GM21619 (cell line): ENCODE measurements at regions not wholly inside any gene's neighbourhood (a gene's known extent, or its start where the extent isn't known, plus 50 kb on each side); places are given as distances from the start of the nearest gene placed in this dataset.

ENCODE experiments used
- ATAC-seq: cut with Tn5 transposase; IDR thresholded peaks from one replicate; pipeline ENCODE4 v1.9.1; 2021; ENCODE audit not compliant: unreplicated experiment

DNA sequence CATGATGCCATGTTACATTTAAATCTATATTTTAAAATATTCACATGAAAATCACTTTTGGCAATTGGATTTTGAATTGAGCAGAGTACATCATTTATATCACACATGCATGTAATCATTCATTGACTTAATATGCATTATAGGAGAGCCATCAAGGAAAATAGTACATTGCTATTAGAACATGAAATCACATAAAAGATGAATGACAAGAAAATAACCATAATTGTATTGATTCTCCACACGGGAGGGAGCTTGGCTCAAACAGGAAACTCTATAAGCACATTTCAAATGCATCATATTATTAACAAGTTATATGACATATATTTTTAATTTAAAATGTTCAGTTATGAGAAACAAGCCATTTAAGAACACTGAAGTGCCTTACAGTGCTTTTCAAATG is 208.6 kb upstream of the PRR20A start:
- no peak for ATAC-seq

DNA sequence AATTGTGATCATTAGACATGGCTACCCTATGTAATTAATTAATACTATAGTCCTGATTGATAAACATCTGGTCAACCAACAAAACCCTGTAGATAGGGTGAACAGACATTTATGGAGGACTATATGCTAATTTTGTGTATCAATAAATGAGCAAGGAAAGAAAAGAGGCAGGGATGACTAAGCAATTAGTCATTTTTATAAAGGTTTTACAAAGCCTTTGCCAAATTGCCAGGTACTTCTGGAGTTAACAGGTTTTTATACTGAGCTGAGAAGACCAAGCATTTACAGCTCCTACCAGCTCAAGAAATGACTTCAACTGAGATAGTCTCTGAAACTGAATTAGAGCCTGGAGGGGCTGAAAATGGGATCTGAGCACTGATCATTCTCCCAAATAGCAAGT is 186.8 kb upstream of the PRR20A start:
- ATAC-seq = no peak

DNA sequence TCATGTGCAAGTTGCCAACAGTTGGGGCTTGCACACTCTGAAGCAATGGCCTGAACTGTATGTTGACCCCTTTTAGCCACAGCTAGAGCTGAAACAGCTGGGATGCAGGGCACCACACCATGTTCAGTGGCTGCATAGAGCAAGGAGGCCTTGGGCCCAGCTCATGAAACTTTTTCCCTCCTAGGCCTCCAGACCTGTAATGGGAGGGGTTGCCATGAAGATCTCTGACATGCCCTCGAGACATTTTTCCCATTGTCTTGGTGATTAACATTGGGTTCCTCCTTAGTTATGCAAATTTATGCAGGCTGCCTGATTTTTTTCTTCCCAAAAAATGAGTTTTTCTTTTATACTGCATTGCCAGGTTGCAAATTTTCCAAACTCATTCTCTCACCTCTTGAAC is 165.1 kb upstream of the PRR20A start:
- no peak for ATAC-seq

- ATAC-seq = no peak
Measured at GRCh38 chr13:56980856-56981255, 159.9 kb upstream of the PRR20A start.

GRCh38 chr13:56986121-56986520 is 154.6 kb upstream of the PRR20A start:
- ATAC-seq = no peak

- ATAC-seq = no peak
Measured at GRCh38 chr13:56988543-56988942, 152.2 kb upstream of the PRR20A start.

- no peak for ATAC-seq
Measured at GRCh38 chr13:57003682-57004081, 137.0 kb upstream of the PRR20A start.

DNA sequence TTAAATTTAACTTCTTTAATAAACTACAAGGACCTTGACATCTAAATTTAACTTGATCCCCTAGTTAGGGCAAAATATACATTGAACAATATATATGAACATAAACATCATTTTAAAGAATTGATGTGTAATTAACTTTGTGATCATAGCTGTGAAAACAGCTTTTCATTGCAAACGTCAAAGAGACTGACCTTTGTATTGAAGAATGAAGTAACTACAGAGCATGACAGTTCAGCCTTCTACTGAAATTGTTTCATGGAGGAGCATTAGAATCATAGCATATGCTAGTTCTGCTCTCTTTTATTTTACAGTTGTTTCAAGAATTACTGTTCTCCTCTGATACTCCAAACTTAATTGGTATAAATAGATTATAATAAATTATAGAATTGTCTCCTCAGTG is 123.4 kb upstream of the PRR20A start:
- ATAC-seq = no peak

DNA sequence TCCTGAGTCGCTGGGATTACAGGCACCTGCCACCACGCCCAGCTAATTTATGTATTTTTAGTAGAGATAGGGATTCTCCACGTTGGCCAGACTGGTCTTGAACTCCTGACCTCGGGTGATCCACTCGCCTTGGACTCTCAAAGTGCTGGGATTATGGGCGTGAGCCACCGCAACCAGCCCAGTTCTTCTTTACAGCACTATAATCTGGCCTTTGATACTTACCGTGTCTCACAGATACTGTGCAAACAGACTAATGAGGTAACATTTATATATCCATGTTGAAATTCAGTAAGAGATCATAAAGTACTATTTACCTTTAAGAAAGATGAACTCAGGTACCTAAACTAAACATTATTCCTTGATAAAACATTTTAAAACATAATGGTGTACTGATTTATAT is 121.8 kb upstream of the PRR20A start:
- no peak for ATAC-seq

DNA sequence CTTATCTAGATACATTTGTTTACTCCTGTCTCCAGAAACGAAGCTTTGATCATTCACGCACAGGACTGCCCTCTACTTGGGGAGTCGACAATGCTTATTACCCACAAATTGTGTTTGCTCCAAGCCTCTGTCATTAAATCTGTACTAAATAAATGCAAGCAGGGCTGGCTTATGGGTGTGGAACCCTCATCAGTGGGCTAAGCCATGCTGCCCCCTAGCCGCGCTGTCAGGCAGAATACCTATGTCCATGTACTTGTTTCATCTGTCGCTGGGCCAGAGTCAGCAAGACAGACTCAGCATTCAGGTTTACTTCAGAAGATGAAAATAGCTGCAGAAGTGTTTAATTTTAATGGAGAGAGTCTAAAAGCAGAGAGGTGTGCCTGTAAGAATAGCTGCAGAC is 110.0 kb upstream of the PRR20A start:
- no peak for ATAC-seq

DNA sequence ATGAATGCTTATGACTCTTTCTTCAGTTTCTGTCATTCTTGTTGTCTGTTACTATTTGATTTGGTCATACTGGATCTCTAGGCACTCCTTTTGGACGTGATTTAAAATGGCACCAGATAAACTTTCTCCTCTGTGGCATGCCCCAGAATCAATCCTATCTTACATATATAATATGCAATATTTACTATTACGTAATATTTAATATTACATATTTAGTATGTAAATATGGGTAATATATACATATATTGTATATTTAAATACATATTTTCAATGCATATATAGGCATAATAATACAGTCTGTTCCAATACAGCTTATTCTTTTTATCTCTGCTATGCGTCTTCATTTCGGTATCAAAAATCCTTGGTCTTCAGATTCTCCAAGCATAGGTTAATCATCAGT is 104.4 kb upstream of the PRR20A start:
- no peak for ATAC-seq

- ATAC-seq = no peak
Measured at GRCh38 chr13:57044910-57045309, 95.8 kb upstream of the PRR20A start.

DNA sequence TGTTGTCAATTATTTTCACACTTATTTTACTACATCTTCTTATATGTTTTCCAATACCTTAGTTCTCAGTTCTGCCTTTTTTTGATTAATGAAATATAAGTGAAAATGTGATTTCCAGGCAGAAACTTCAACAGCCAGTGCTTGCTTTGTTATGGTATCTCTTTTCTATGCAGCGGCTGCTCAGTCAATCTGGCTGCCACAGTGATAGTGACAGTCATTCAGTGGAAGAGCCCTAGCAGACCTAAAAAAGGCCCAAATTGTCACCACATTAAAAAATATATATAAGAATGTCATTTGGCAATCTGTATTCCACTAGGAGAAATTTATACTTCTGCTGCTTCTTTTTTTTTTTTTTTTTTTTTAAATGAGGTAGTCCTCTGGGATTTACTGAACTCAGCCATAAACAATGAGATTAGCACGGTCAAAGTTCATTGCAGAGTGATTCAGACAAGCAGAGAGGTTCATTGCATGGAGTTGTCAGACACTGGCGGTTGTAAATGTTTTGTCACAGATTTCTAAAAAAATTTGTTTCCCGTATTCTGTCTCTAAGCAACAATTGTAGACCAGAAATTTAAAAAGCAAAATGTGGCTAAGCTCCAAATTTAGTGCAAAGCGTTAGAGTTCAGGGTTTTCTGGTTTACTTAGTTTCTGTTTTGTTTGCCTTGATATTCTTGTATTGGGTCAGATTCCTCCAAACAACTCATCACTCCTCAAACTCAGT is 94.7 kb upstream of the PRR20A start:
- ATAC-seq = no peak

DNA sequence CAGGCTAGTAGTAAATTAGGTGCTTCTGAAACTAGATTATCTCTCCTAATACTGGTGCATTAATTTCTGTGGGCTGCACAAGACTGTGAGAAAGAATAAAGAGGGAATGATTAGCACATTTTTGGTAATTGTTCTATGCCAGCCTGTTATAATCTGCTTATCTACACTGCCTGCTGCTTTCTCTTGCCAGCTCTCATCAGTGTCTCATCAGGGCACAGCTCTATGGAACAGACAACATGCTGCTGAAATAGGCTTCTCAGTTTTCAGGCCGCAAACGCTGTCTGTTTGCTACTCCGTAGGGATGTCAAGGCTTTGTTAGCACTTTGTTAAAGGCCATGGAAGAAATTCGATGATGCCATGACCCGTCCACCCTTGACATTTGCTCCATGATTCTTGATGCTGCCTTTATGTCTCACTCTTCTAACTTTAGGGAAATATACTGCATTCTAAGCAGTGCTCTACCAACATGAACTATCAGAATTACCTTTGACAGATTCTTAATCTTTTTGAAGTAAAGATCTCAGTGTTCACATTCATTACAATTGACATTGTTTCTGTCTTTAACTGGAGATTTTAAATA is 84.0 kb upstream of the PRR20A start:
- ATAC-seq = no peak

DNA sequence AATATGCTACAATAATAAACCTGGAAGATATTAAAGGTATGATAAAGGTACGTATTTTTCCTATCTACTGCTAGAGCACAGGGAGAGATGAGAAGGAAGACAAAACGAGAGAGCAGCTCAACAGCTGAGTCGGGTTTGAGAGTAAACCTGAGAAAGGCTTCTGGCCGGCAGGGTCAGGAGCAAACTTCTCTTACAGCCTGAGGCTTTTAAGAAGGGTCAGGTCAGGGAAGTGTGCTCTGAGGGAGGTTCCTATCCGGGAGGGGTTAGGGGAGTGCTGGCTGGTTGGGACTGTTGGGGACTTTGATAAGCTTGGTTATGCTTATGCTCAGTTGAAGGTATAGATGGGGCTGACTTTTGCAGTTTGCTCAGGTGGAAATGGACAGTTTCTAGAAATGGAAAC is 77.7 kb upstream of the PRR20A start:
- ATAC-seq = no peak

GRCh38 chr13:57073983-57074382 is 66.7 kb upstream of the PRR20A start:
- ATAC-seq = no peak

GRCh38 chr13:57075588-57075987 is 65.1 kb upstream of the PRR20A start:
- ATAC-seq = no peak

DNA sequence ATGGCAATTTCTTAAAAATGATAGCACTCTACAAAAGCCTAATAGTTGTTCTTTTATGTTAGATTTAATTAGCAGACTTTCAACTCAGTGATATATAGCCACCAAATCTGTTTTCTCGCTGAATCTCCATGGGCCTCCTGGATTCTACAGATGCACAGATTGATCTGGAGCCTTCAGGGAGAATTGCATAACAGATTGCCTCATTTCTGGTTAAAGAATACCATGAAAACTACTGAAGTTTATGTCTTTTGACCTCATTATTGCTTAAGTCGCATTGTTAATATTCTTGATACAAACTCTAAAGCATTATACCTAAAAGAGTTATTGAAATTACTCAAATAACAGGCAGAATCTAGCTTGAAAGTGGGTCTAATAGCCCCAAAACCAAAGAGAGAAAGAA is 53.7 kb upstream of the PRR20A start:
- ATAC-seq = no peak
